ENCODE measurements at regions not wholly inside any gene's neighbourhood (a gene's known extent, or its start where the extent isn't known, plus 50 kb on each side); places are given as distances from the start of the nearest gene placed in this dataset.

GRCh38 chr7:112622159-112622715 is 141.4 kb downstream of the LSMEM1 start:
- FAIRE-seq = no peak
- CTCF ChIA-PET (ENCODE audit: low intra/inter-chr PET ratio) = no interaction called here
- Histone ChIP-seq H3K4me2 (ENCODE audit: insufficient read depth, low read length) (peak overlapping the region; percentile 54), H3K36me3 (ENCODE audit: control insufficient read depth, insufficient read depth, low read length) (no peaks in the 10 kb centered on the region), H2AFZ (ENCODE audit: low read depth, low read length) (peak overlapping the region; percentile 41; the same call in 1 of the 2 replicates), H3K4me1 (replicated peaks in 1 of 2; ENCODE audit: control insufficient read depth in 2 of 2, insufficient read depth in 2 of 2, low read length in 2 of 2) (peaks cover 3 to 10% of the 10 kb centered on the region in 2 experiments; a peak in 3 of 5 replicates), H3K9me1 (ENCODE audit: control insufficient read depth, insufficient read depth, low read length) (no peaks in the 10 kb centered on the region), H3K27me3 (ENCODE audit: control insufficient read depth in 2 of 2, insufficient read depth in 2 of 2, low read length in 2 of 2) (peaks cover 5 to 6% of the 10 kb centered on the region in 2 experiments; a peak in 4 of 5 replicates), H3K27ac (ENCODE audit: extremely low read depth, low read depth, low read length) (no peak overlapping the region), H3K4me3 (no peak overlapping the region), H4K20me1 (replicated peaks; ENCODE audit: control insufficient read depth, insufficient read depth, low read length) (no peaks in the 10 kb centered on the region), H3K79me2 (ENCODE audit: control insufficient read depth, insufficient read depth, low read length) (no peaks in the 10 kb centered on the region), H3K9me3 (replicated peaks; ENCODE audit: control insufficient read depth, insufficient read depth, low read depth, low read length) (no peaks in the 10 kb centered on the region), H3K9ac (ENCODE audit: insufficient read depth in 1 of 2, low read depth in 2 of 2, low read length in 2 of 2) (no peak overlapping the region)
- no peak for TF ChIP-seq EWSR1 (IDR thresholded peaks at IDR 0.05; ENCODE audit: borderline replicate concordance, low read depth, partially characterized antibody)
- TF ChIP-seq CREBBP (IDR thresholded peaks at IDR 0.05; ENCODE audit: low read depth, low read length) = no peak
- TF ChIP-seq STAG1 (CRISPR knock-in tag; IDR thresholded peaks at IDR 0.05; ENCODE audit: borderline replicate concordance) = 0 out of 2 replicates have a peak, but pooled peaks have one; percentile 17
- TF ChIP-seq CC2D1A (IDR thresholded peaks at IDR 0.05) = no peak
- no peak for TF ChIP-seq ZNF384 (IDR thresholded peaks at IDR 0.05; ENCODE audit: low read depth, low read length)
- intact Hi-C loops (cut with micrococcal nuclease) = no loop called here
- POLR2A ChIA-PET = interaction anchor here (0.6 to 1.6 kb wide), 2 partner anchors 16 to 171 kb away, joined by 6 read pairs; no protein-coding TSS in a partner anchor
- BruUV-seq (replicated peaks) = no TSS peak
- WGBS (ENCODE audit: insufficient coverage, low coverage, missing lambda C conversion rate) = 12% methylated on average over 23 of the region's 23 CpGs
- peak in 1 of 4 experiments; percentile 6 for DNase-seq (ENCODE audit: extremely low read depth in 1 of 4, low spot score in 3 of 4)
- ATAC-seq = peak; percentile 60
- in situ Hi-C loops (cut with MboI) = no loop called here

GRCh38 chr7:112624416-112624815 is 143.6 kb downstream of the LSMEM1 start:
- CTCF ChIA-PET (ENCODE audit: low intra/inter-chr PET ratio) = no interaction called here
- ATAC-seq (no peak), FAIRE-seq (no peak), DNase-seq (ENCODE audit: extremely low read depth in 1 of 4, low spot score in 3 of 4) (no peak)
- Histone ChIP-seq H3K9me1 (ENCODE audit: control insufficient read depth, insufficient read depth, low read length) (no peaks in the 10 kb centered on the region), H3K4me1 (replicated peaks in 1 of 2; ENCODE audit: control insufficient read depth in 2 of 2, insufficient read depth in 2 of 2, low read length in 2 of 2) (peaks cover under 1 to 10% of the 10 kb centered on the region in 2 experiments; a peak in 3 of 5 replicates), H3K27me3 (ENCODE audit: control insufficient read depth in 2 of 2, insufficient read depth in 2 of 2, low read length in 2 of 2) (peaks cover 5 to 6% of the 10 kb centered on the region in 2 experiments; a peak in 3 of 5 replicates), H3K4me2 (ENCODE audit: insufficient read depth, low read length) (no peak overlapping the region), H3K4me3 (no peak overlapping the region), H3K9me3 (replicated peaks; ENCODE audit: control insufficient read depth, insufficient read depth, low read depth, low read length) (no peaks in the 10 kb centered on the region), H4K20me1 (replicated peaks; ENCODE audit: control insufficient read depth, insufficient read depth, low read length) (no peaks in the 10 kb centered on the region), H3K9ac (ENCODE audit: insufficient read depth in 1 of 2, low read depth in 2 of 2, low read length in 2 of 2) (no peak overlapping the region), H3K27ac (ENCODE audit: extremely low read depth, low read depth, low read length) (no peak overlapping the region), H3K79me2 (ENCODE audit: control insufficient read depth, insufficient read depth, low read length) (no peaks in the 10 kb centered on the region), H2AFZ (ENCODE audit: low read depth, low read length) (no peak overlapping the region), H3K36me3 (ENCODE audit: control insufficient read depth, insufficient read depth, low read length) (no peaks in the 10 kb centered on the region)
- WGBS (ENCODE audit: insufficient coverage, low coverage, missing lambda C conversion rate) = 1% methylated on average over 4 of the region's 4 CpGs
- in situ Hi-C loops (cut with MboI) (no loop called here), intact Hi-C loops (cut with micrococcal nuclease) (no loop called here)
- POLR2A ChIA-PET = no interaction called here
- BruUV-seq (replicated peaks) = no TSS peak
- no peak for TF ChIP-seq GTF2E2 (tag; IDR thresholded peaks at IDR 0.05)
- TF ChIP-seq HNRNPLL (IDR thresholded peaks at IDR 0.05; ENCODE audit: low read depth, low read length, poor library complexity, severe bottlenecking) = no peak
- no peak for TF ChIP-seq ZFP36 (IDR thresholded peaks at IDR 0.05; ENCODE audit: low read depth, low read length, partially characterized antibody)
- no peak for TF ChIP-seq SIRT6 (IDR thresholded peaks at IDR 0.05; ENCODE audit: low read depth, low read length)
- TF ChIP-seq NCOA1 (IDR thresholded peaks at IDR 0.05; ENCODE audit: low read depth) = no peak
- no peak for TF ChIP-seq HNRNPL (IDR thresholded peaks at IDR 0.05; ENCODE audit: low read depth, low read length)
- TF ChIP-seq ZNF280B (CRISPR knock-in tag; IDR thresholded peaks at IDR 0.05) = no peak
- no peak for TF ChIP-seq ZC3H8 (IDR thresholded peaks at IDR 0.05)
- no peak for TF ChIP-seq E2F1 (CRISPR knock-in tag; IDR thresholded peaks at IDR 0.05)
